IMR-90 (cell line): ENCODE measurements at regions not wholly inside any gene's neighbourhood (a gene's known extent, or its start where the extent isn't known, plus 50 kb on each side); places are given as distances from the start of the nearest gene placed in this dataset.
"Not testable (repeated sequence)": the region's sequence is repeated elsewhere in the genome, so short reads cannot be mapped to it uniquely, and the experiment has no call there.

Experiments
- ATAC-seq: fragments of 200-7000 bp; cut with Tn5 transposase; 2 replicates; pipeline ENCODE4 v1.9.1; 2020; ENCODE audit warnings: low read depth, mild to moderate bottlenecking, moderate library complexity
- BruUV-seq: library from RNA; stranded (reverse); fragments of 400-500 nt; replicated peaks from 2 replicates; lab custom pipeline; 2021; lab: Mats Ljungman, UMichigan
- CTCF ChIA-PET: fragments of 300-600 bp; formaldehyde crosslinking; extraction: SDS; loops from one replicate; lab custom pipeline; 2021; ENCODE audit warnings: antibody characterized with exemption; lab: Yijun Ruan, JAX
- POLR2A ChIA-PET: fragments of 300-600 bp; sonication (Branson Sonifier 250); formaldehyde crosslinking; loops from one replicate; lab custom pipeline; 2022; ENCODE audit warnings: antibody characterized with exemption; ENCODE audit not compliant: unreplicated experiment; lab: Charles Lee
- DNase-seq: peaks from one replicate; pipeline ENCODE4 v3.0.0; 2013
- H2AFZ ChIP-seq: replicated peaks from 2 replicates; pipeline ENCODE3; 2013; ENCODE audit warnings: low read length, mild to moderate bottlenecking; ENCODE audit not compliant: poor library complexity
- H2AK5ac ChIP-seq: 2 replicates; pipeline ENCODE4 v1.6.1; 2013; ENCODE audit warnings: low read depth, low read length, inconsistent platforms
- H2AK9ac ChIP-seq: replicated peaks from 2 replicates; pipeline ENCODE3; 2013; ENCODE audit warnings: mild to moderate bottlenecking, low read depth, low read length, moderate library complexity; ENCODE audit not compliant: poor library complexity
- H2BK120ac ChIP-seq: 2 replicates; pipeline ENCODE4 v1.6.1; 2013; ENCODE audit warnings: low read depth, low read length, inconsistent platforms
- H2BK15ac ChIP-seq: 3 replicates; pipeline ENCODE4 v1.6.1; 2013; ENCODE audit warnings: low read depth, low read length, inconsistent platforms
- H2BK20ac ChIP-seq: 2 replicates; pipeline ENCODE4 v1.6.1; 2013; ENCODE audit warnings: low read depth, mild to moderate bottlenecking, inconsistent platforms, low read length, moderate library complexity
- H2BK5ac ChIP-seq: 2 replicates; pipeline ENCODE4 v1.6.1; 2013; ENCODE audit warnings: mild to moderate bottlenecking, low read depth, low read length, inconsistent platforms; ENCODE audit not compliant: poor library complexity, severe bottlenecking
- H3K14ac ChIP-seq: replicated peaks from 2 replicates; pipeline ENCODE4 v1.6.1; 2013; ENCODE audit warnings: low read depth, low read length, inconsistent platforms
- H3K18ac ChIP-seq: 2 replicates; pipeline ENCODE4 v1.6.1; 2013; ENCODE audit warnings: low read depth, low read length, control low read depth
- H3K23ac ChIP-seq: 2 replicates; pipeline ENCODE4 v1.6.1; 2013; ENCODE audit warnings: low read depth, low read length, inconsistent platforms
- H3K27ac ChIP-seq: 2 replicates; pipeline ENCODE4 v1.5.1; 2013; ENCODE audit warnings: mild to moderate bottlenecking, control low read depth, low read length; ENCODE audit not compliant: insufficient read depth
- H3K27me3 ChIP-seq: 2 replicates; pipeline ENCODE4 v1.6.1; 2013; ENCODE audit warnings: low read length; ENCODE audit not compliant: control insufficient read depth, insufficient read depth
- H3K36me3 ChIP-seq: 2 replicates; pipeline ENCODE4 v1.6.1; 2013; ENCODE audit warnings: low read length, mixed read lengths; ENCODE audit not compliant: control insufficient read depth, insufficient read depth
- H3K4ac ChIP-seq: 2 replicates; pipeline ENCODE4 v1.6.1; 2013; ENCODE audit warnings: low read depth, low read length, inconsistent platforms
- H3K4me1 ChIP-seq: 2 replicates; pipeline ENCODE4 v1.6.1; 2013; ENCODE audit warnings: low read length, mixed read lengths; ENCODE audit not compliant: control insufficient read depth, insufficient read depth
- H3K4me2 ChIP-seq: 2 replicates; pipeline ENCODE4 v1.6.1; 2013; ENCODE audit warnings: low read depth, mild to moderate bottlenecking, control low read depth, low read length, moderate library complexity
- H3K4me3 ChIP-seq: 2 replicates; pipeline ENCODE4 v1.5.1; 2013; ENCODE audit warnings: low read depth, mild to moderate bottlenecking, control low read depth, low read length, moderate library complexity; ENCODE audit not compliant: insufficient read depth
- H3K56ac ChIP-seq: 2 replicates; pipeline ENCODE4 v1.6.1; 2013; ENCODE audit warnings: low read length, inconsistent platforms; ENCODE audit not compliant: insufficient read depth; ENCODE audit errors: extremely low read depth
- H3K79me1 ChIP-seq, 2 experiments: 2 replicates each; pipeline ENCODE4 v1.6.1; 2013; ENCODE audit warnings: low read length in 2 of 2, inconsistent platforms in 1 of 2, low read depth in 1 of 2
- H3K9ac ChIP-seq: 2 replicates; pipeline ENCODE4 v1.6.1; 2013; ENCODE audit warnings: low read depth, low read length, control low read depth
- H3K9me1 ChIP-seq: 2 replicates; pipeline ENCODE4 v1.6.1; 2013; ENCODE audit warnings: low read length, inconsistent platforms; ENCODE audit not compliant: insufficient read depth
- H3K9me3 ChIP-seq: 2 replicates; pipeline ENCODE4 v1.6.1; 2013; ENCODE audit warnings: low read length; ENCODE audit not compliant: control insufficient read depth, insufficient read depth
- H4K20me1 ChIP-seq: 2 replicates; pipeline ENCODE4 v1.6.1; 2013; ENCODE audit warnings: low read length, inconsistent platforms; ENCODE audit not compliant: insufficient read depth
- H4K5ac ChIP-seq: 2 replicates; pipeline ENCODE4 v1.6.1; 2013; ENCODE audit warnings: mild to moderate bottlenecking, low read depth, low read length, control low read depth
- H4K8ac ChIP-seq, 2 experiments: 2 replicates each; pipeline ENCODE4 v1.6.1; 2013; ENCODE audit warnings: low read depth in 2 of 2, low read length in 2 of 2, control low read depth in 1 of 2, inconsistent platforms in 1 of 2
- H4K91ac ChIP-seq: 2 replicates; pipeline ENCODE4 v1.6.1; 2013; ENCODE audit warnings: low read depth, low read length, inconsistent platforms; ENCODE audit not compliant: insufficient read depth
- ELK1 ChIP-seq: fragments of 150-350 bp; IDR thresholded peaks from 2 replicates; pipeline ENCODE4 v1.6.1; 2016; ENCODE audit warnings: low read depth, mild to moderate bottlenecking, low read length, moderate library complexity, borderline replicate concordance
- MAFK ChIP-seq: IDR thresholded peaks from 2 replicates; pipeline ENCODE4 v1.6.1; 2012; ENCODE audit warnings: low read depth, low read length, improper control_type of control experiment
- POLR2A ChIP-seq: IDR thresholded peaks from 2 replicates; pipeline ENCODE4 v1.6.1; 2012; ENCODE audit warnings: mild to moderate bottlenecking, low read depth, low read length
- RFX5 ChIP-seq: IDR thresholded peaks from 2 replicates; pipeline ENCODE4 v1.8.0; 2012; ENCODE audit warnings: low read depth, mild to moderate bottlenecking, low read length, moderate library complexity
- USF2 ChIP-seq: fragments of 150-350 bp; IDR thresholded peaks from 2 replicates; pipeline ENCODE4 v1.6.1; 2017; ENCODE audit warnings: mild to moderate bottlenecking, antibody characterized with exemption, low read length, low read depth
- WGBS, 2 experiments: methylation state at CpG; one replicate each; pipeline versions ENCODE4 v1.1.5 to v1.1.7; 2013; ENCODE audit warnings: missing lambda C conversion rate in 2 of 2; ENCODE audit not compliant: insufficient read length in 1 of 2; ENCODE audit errors: extremely low coverage in 2 of 2; 5-methylcytosine and 5-hydroxymethylcytosine counted together
- dilution Hi-C: fragments of 300-500 bp; cut with HindIII; formaldehyde crosslinking; loops from one replicate; pipeline ENCODE4 v1.14.3; 2018; ENCODE audit warnings: low sequenced_read_pairs; ENCODE audit not compliant: unreplicated experiment
- in situ Hi-C: fragments of 300-500 bp; cut with MboI; formaldehyde crosslinking; loops from 3 replicates; pipeline ENCODE4 v1.14.3; 2019; ENCODE audit warnings: low sequenced_read_pairs, inconsistent platforms, mixed read lengths
- intact Hi-C: fragments of 100-400 bp; cut with micrococcal nuclease; formaldehyde crosslinking; loops from 2 replicates; pipeline ENCODE4 v1.10.0; 2022

GRCh38 chr7:27442455-27442854 lies 199.9 kb downstream of the EVX1 start:
- no peak overlapping the region for H4K8ac ChIP-seq
- H3K4ac ChIP-seq, result no peak overlapping the region
- H3K27me3 ChIP-seq, result no peaks in the 10 kb centered on the region
- no peak overlapping the region for H3K18ac ChIP-seq
- no peak overlapping the region for H4K5ac ChIP-seq
- no peak overlapping the region for H3K4me3 ChIP-seq
- in situ Hi-C loops, result no loop called here
- dilution Hi-C loops, result no loop called here
- no peaks in the 10 kb centered on the region for H3K9me1 ChIP-seq
- intact Hi-C loops, result no loop called here
- H3K79me1 ChIP-seq, result no peaks in the 10 kb centered on the region
- H3K4me1 ChIP-seq, result no peaks in the 10 kb centered on the region
- no TSS peak for BruUV-seq
- H3K56ac ChIP-seq, result no peak overlapping the region
- H3K23ac ChIP-seq, result no peak overlapping the region
- H3K14ac ChIP-seq, result no peak overlapping the region
- no peak for TF ChIP-seq POLR2A
- TF ChIP-seq ELK1, result no peak
- no peak for TF ChIP-seq RFX5
- no peak for TF ChIP-seq USF2
- no peak for TF ChIP-seq MAFK
- no peak overlapping the region for H2BK5ac ChIP-seq
- H3K4me2 ChIP-seq, result no peak overlapping the region
- H3K36me3 ChIP-seq, result no peaks in the 10 kb centered on the region
- no peak overlapping the region for H2BK120ac ChIP-seq
- ChIA-PET CTCF (no interaction called here), POLR2A (no interaction called here)
- no peak overlapping the region for H2AK9ac ChIP-seq
- H4K20me1 ChIP-seq, result no peaks in the 10 kb centered on the region
- H3K9ac ChIP-seq, result no peak overlapping the region
- H2BK15ac ChIP-seq, result no peak overlapping the region
- H2BK20ac ChIP-seq, result no peak overlapping the region
- H4K91ac ChIP-seq, result no peak overlapping the region
- ATAC-seq, result no peak
- H3K27ac ChIP-seq, result no peak overlapping the region
- no peak overlapping the region for H2AFZ ChIP-seq
- peak; percentile 55 for DNase-seq
- H3K9me3 ChIP-seq, result no peaks in the 10 kb centered on the region
- no peak overlapping the region for H2AK5ac ChIP-seq

GRCh38 chr7:27449046-27449445 lies 206.4 kb downstream of the EVX1 start:
- intact Hi-C loops, H3K56ac ChIP-seq, H3K27me3 ChIP-seq, H3K4me3 ChIP-seq, POLR2A ChIA-PET, H3K9me3 ChIP-seq, H3K79me1 ChIP-seq, H2AK5ac ChIP-seq, H3K9ac ChIP-seq, H3K23ac ChIP-seq, H3K27ac ChIP-seq, H4K91ac ChIP-seq, H4K8ac ChIP-seq, H3K4me1 ChIP-seq, H3K14ac ChIP-seq, in situ Hi-C loops, CTCF ChIA-PET, dilution Hi-C loops, H2AFZ ChIP-seq, BruUV-seq, H3K4ac ChIP-seq, H4K5ac ChIP-seq, H2BK5ac ChIP-seq, H3K36me3 ChIP-seq, H2AK9ac ChIP-seq, DNase-seq, H2BK120ac ChIP-seq, H3K9me1 ChIP-seq, H3K4me2 ChIP-seq, H2BK20ac ChIP-seq, H2BK15ac ChIP-seq, H4K20me1 ChIP-seq, H3K18ac ChIP-seq, ATAC-seq: not testable (repeated sequence)
- 40% methylated on average over 1 of the region's 8 CpGs; no CpG with 5 or more reads in 1 of the 2 experiments for WGBS, 2 experiments
